Right lobe of liver (tissue), 4 donors: ENCODE measurements at regions not wholly inside any gene's neighbourhood (a gene's known extent, or its start where the extent isn't known, plus 50 kb on each side); places are given as distances from the start of the nearest gene placed in this dataset.

ENCODE experiments used
- CTCF ChIP-seq, 4 donors: fragments of 200-600 bp in 3 of 4; fragments of 450-650 bp in 1 of 4; IDR thresholded peaks; one replicate each; pipeline versions ENCODE4 v1.5.1 to v1.8.0; 2016 to 2022; ENCODE audit warnings: antibody characterized with exemption in 4 of 4, mild to moderate bottlenecking in 2 of 4
- POLR2A ChIP-seq: fragments of 450-650 bp; IDR thresholded peaks from one replicate; pipeline ENCODE4 v1.6.1; 2017; ENCODE audit warnings: antibody characterized with exemption, mild to moderate bottlenecking
- donor health status: DM: no; HTN: no; CAD: no.
- donor health status: DM: no; HTN: no; CAD: no.
- donor health status: DM: no; HTN: yes; CAD: no.

- no peak for TF ChIP-seq CTCF (IDR thresholded peaks at IDR 0.05)
- TF ChIP-seq POLR2A = no peak
These were observed 599.4 kb downstream of the RNF144A start for GRCh38 chr2:7516484-7517063.
